HEK293 (cell line): ENCODE measurements at regions not wholly inside any gene's neighbourhood (a gene's known extent, or its start where the extent isn't known, plus 50 kb on each side); places are given as distances from the start of the nearest gene placed in this dataset.

Experiments
- BCL11A ChIP-seq: fragments of 450-650 bp; formaldehyde crosslinking; IDR thresholded peaks from 2 replicates; pipeline ENCODE4 v1.5.1; 2016; ENCODE audit warnings: low read depth, missing biosample characterization, missing genetic modification characterization
- CTCF ChIP-seq: fragments of 450-650 bp; formaldehyde crosslinking; IDR thresholded peaks from 2 replicates; pipeline ENCODE4 v1.5.1; 2016; ENCODE audit warnings: missing biosample characterization, missing genetic modification characterization
- SP2 ChIP-seq: fragments of 450-650 bp; formaldehyde crosslinking; IDR thresholded peaks from 2 replicates; pipeline ENCODE4 v1.5.1; 2016; ENCODE audit warnings: missing biosample characterization, missing genetic modification characterization
- YY1 ChIP-seq: fragments of 450-650 bp; formaldehyde crosslinking; IDR thresholded peaks from 2 replicates; pipeline ENCODE4 v1.5.1; 2018; ENCODE audit warnings: missing biosample characterization, missing genetic modification characterization
- ZBTB17 ChIP-seq: fragments of 450-650 bp; formaldehyde crosslinking; IDR thresholded peaks from 2 replicates; pipeline ENCODE4 v1.5.1; 2016; ENCODE audit warnings: missing biosample characterization, missing genetic modification characterization
- ZNF133 ChIP-seq: fragments of 450-650 bp; formaldehyde crosslinking; IDR thresholded peaks from 2 replicates; pipeline ENCODE4 v1.5.1; 2016; ENCODE audit warnings: missing biosample characterization, missing genetic modification characterization
- ZNF146 ChIP-seq: fragments of 450-650 bp; formaldehyde crosslinking; IDR thresholded peaks from 2 replicates; pipeline ENCODE4 v1.5.1; 2016; ENCODE audit warnings: missing biosample characterization, missing genetic modification characterization
- ZNF214 ChIP-seq: fragments of 450-650 bp; formaldehyde crosslinking; IDR thresholded peaks from 2 replicates; pipeline ENCODE4 v1.5.1; 2017; ENCODE audit warnings: missing biosample characterization, mild to moderate bottlenecking, missing genetic modification characterization, borderline replicate concordance
- ZNF561 ChIP-seq: fragments of 450-650 bp; IDR thresholded peaks from 2 replicates; pipeline ENCODE4 v1.5.1; 2018; ENCODE audit warnings: missing biosample characterization, missing genetic modification characterization, borderline replicate concordance
- ZNF600 ChIP-seq: fragments of 450-650 bp; formaldehyde crosslinking; IDR thresholded peaks from 2 replicates; pipeline ENCODE4 v1.5.1; 2016; ENCODE audit warnings: missing biosample characterization, missing genetic modification characterization
- ZNF623 ChIP-seq: fragments of 450-650 bp; formaldehyde crosslinking; IDR thresholded peaks from 2 replicates; pipeline ENCODE4 v1.5.1; 2016; ENCODE audit warnings: missing biosample characterization, missing genetic modification characterization
- TF ChIP-seq, protein P1 (sequence below): fragments of 450-650 bp; formaldehyde crosslinking; IDR thresholded peaks from 2 replicates; pipeline ENCODE4 v1.5.1; 2017; ENCODE audit warnings: missing biosample characterization, missing genetic modification characterization

DNA sequence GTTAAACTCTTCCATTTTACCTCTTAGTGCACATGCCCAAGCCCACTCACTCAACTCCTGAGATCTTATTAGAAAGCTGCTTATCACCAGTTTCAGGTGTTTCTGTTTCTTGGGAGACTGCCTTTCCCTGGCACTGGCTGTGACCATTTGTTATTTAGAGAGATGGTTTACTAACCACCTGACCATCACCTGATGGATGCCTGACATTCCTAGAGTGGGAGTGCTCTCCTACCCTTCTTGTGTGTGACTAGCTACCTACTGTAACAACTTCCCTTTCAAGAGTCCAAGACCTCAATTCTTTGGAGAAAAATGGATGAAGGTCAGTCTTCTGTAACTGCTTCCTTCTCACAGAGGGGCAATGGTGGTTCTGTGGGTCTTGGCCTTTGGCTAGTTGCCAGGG is 755.2 kb upstream of the ADAMTS5 start:
- TF ChIP-seq YY1 (no peak), CTCF (tag by site-specific recombination) (no peak), ZBTB17 (no peak), ZNF561 (tag by site-specific recombination) (no peak), SP2 (tag by site-specific recombination) (no peak), ZNF623 (tag by site-specific recombination) (no peak), ZNF133 (tag by site-specific recombination) (no peak), ZNF600 (tag by site-specific recombination) (no peak), ZNF214 (tag by site-specific recombination) (no peak), ZNF146 (tag by site-specific recombination) (no peak), BCL11A (tag by site-specific recombination) (no peak)
- TF ChIP-seq, protein P1, sequence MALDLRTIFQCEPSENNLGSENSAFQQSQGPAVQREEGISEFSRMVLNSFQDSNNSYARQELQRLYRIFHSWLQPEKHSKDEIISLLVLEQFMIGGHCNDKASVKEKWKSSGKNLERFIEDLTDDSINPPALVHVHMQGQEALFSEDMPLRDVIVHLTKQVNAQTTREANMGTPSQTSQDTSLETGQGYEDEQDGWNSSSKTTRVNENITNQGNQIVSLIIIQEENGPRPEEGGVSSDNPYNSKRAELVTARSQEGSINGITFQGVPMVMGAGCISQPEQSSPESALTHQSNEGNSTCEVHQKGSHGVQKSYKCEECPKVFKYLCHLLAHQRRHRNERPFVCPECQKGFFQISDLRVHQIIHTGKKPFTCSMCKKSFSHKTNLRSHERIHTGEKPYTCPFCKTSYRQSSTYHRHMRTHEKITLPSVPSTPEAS (tag by site-specific recombination) = no peak
